Keratinocyte (primary cell): ENCODE measurements at regions not wholly inside any gene's neighbourhood (a gene's known extent, or its start where the extent isn't known, plus 50 kb on each side); places are given as distances from the start of the nearest gene placed in this dataset.

Experiments
- DNase-seq: peaks from one replicate; pipeline ENCODE4 v3.0.0-alpha.2; 2011; ENCODE audit warnings: low read depth, missing footprints, low spot score
- FAIRE-seq: peaks from 2 replicates; lab custom pipeline; 2011; peaks lifted over from hg19 to GRCh38; lab: Jason Lieb, UNC
- H2AFZ ChIP-seq: 2 replicates; pipeline ENCODE4 v1.6.0; 2012; ENCODE audit warnings: low read length, control low read depth, inconsistent platforms; ENCODE audit not compliant: control insufficient read depth
- H3K27ac ChIP-seq: 2 replicates; pipeline ENCODE4 v1.5.1; 2011; ENCODE audit warnings: low read length; ENCODE audit not compliant: control insufficient read depth, insufficient read depth
- H3K27me3 ChIP-seq: 3 replicates; pipeline ENCODE4 v1.6.0; 2011; ENCODE audit warnings: low read length; ENCODE audit not compliant: control insufficient read depth, insufficient read depth; ENCODE audit errors: extremely low read depth
- H3K36me3 ChIP-seq, 2 experiments: 2 replicates in 1 of 2; 3 replicates in 1 of 2; pipeline ENCODE4 v1.5.1; 2011; ENCODE audit warnings: low read length in 2 of 2, mild to moderate bottlenecking in 1 of 2; ENCODE audit not compliant: control insufficient read depth in 2 of 2, insufficient read depth in 2 of 2; ENCODE audit errors: extremely low read depth in 1 of 2
- H3K4me1 ChIP-seq: 3 replicates; pipeline ENCODE4 v1.5.1; 2011; ENCODE audit warnings: low read length; ENCODE audit not compliant: control insufficient read depth, insufficient read depth; ENCODE audit errors: extremely low read depth
- H3K4me2 ChIP-seq: 3 replicates; pipeline ENCODE4 v1.6.0; 2011; ENCODE audit warnings: low read depth, low read length; ENCODE audit not compliant: control insufficient read depth, insufficient read depth; ENCODE audit errors: extremely low read depth
- H3K4me3 ChIP-seq, 3 experiments: fragments of 200-600 bp in 1 of 3; sonication (generic) in 1 of 3; 2 replicates in 2 of 3; 3 replicates in 1 of 3; pipeline ENCODE4 v1.5.1; 2011 to 2016; ENCODE audit warnings: low read length in 3 of 3, mild to moderate bottlenecking in 3 of 3, control low read depth in 2 of 3, inconsistent platforms in 1 of 3, low read depth in 1 of 3, mixed read lengths in 1 of 3, mixed run types in 1 of 3, moderate library complexity in 1 of 3; ENCODE audit not compliant: control insufficient read depth in 2 of 3, insufficient read depth in 2 of 3; ENCODE audit errors: extremely low read depth in 1 of 3
- H3K79me2 ChIP-seq: 2 replicates; pipeline ENCODE4 v1.6.0; 2012; ENCODE audit warnings: low read length; ENCODE audit not compliant: control insufficient read depth, insufficient read depth
- H3K9ac ChIP-seq: 3 replicates; pipeline ENCODE4 v1.6.0; 2011; ENCODE audit warnings: low read length; ENCODE audit not compliant: control insufficient read depth, insufficient read depth; ENCODE audit errors: extremely low read depth
- H3K9me1 ChIP-seq: 3 replicates; pipeline ENCODE4 v1.6.0; 2011; ENCODE audit warnings: low read length; ENCODE audit not compliant: control insufficient read depth, insufficient read depth; ENCODE audit errors: extremely low read depth
- H3K9me3 ChIP-seq: 2 replicates; pipeline ENCODE4 v1.5.1; 2012; ENCODE audit warnings: low read depth, low read length; ENCODE audit not compliant: control insufficient read depth
- H4K20me1 ChIP-seq: 3 replicates; pipeline ENCODE4 v1.6.0; 2011; ENCODE audit warnings: low read length; ENCODE audit not compliant: control insufficient read depth, insufficient read depth; ENCODE audit errors: extremely low read depth
- EZH2 ChIP-seq: IDR thresholded peaks from one replicate; pipeline ENCODE4 v1.6.1; 2012; ENCODE audit warnings: inconsistent platforms, mild to moderate bottlenecking, low read length, moderate library complexity
- dilution Hi-C: fragments of 300-500 bp; cut with MboI; formaldehyde crosslinking; loops from one replicate; pipeline ENCODE4 v1.7.0; 2020; ENCODE audit warnings: low sequenced_read_pairs; ENCODE audit not compliant: extremely low pct_ligation_motif_present
- TF ChIP-seq, protein P1 (sequence below), 3 experiments: IDR thresholded peaks in 1 of 3; conservative IDR thresholded peaks in 1 of 3; optimal IDR thresholded peaks in 1 of 3; 2 replicates in 2 of 3; 3 replicates in 1 of 3; pipeline versions ENCODE3 to v1.5.1; 2011; ENCODE audit warnings: low read length in 3 of 3, mild to moderate bottlenecking in 3 of 3, moderate library complexity in 2 of 3, control low read depth in 1 of 3, inconsistent platforms in 1 of 3; ENCODE audit not compliant: insufficient read depth in 2 of 3; ENCODE audit errors: extremely low read depth in 1 of 3

DNA sequence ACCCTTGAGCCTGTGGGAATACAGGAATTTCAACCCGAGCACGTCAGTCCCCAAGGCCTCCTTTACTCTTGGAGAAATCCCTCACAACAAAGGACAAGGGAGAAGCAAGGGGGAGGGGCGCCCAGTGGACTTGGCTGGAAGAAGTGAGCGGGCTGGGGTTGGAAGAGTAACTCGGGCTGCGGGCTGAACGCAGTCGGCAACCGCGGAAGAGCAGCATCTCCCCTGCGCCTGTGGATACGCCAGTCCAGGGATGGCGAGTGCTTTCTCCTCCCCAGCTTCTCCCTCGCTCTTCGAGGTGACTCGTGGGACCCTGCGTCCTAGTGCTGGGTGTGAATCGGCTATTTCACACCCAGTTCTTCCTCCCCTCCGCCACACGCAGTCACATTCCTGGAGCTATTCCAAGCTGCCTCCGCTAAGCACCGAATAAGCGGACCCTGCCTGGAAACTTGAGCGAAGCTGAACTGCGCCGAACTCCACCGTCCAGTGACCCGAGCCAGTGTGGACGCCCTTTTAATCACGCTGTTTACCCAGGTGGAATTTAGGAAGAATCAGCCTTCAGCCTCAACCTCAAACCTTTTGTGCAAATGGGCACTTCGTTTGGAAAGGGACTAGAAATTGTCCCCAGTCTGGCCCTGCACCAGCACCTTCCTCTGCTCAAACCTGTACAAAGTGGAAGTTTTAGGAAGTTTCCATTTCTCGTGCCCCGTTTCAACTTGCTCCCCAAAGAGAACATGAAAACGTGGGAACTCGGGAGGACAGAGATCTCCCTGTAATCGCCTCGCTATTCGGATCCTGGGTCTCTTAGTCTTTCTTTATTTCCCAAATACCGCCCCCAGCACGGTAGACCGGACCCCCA is 64.3 kb upstream of the WDR17 start:
- Histone ChIP-seq H4K20me1 (no peaks in the 10 kb centered on the region), H3K9ac (no peak overlapping the region), H3K79me2 (no peaks in the 10 kb centered on the region), H3K4me3 (peak overlapping the region; percentile 24 to 73 (median 50)), H3K9me1 (no peaks in the 10 kb centered on the region), H3K36me3 (no peaks in the 10 kb centered on the region), H3K27ac (no peak overlapping the region), H3K9me3 (no peaks in the 10 kb centered on the region), H3K27me3 (peaks cover 23% of the 10 kb centered on the region), H3K4me2 (peak overlapping the region; percentile 96), H2AFZ (peak overlapping the region; percentile 38), H3K4me1 (peaks cover 5% of the 10 kb centered on the region)
- TF ChIP-seq, protein P1, sequence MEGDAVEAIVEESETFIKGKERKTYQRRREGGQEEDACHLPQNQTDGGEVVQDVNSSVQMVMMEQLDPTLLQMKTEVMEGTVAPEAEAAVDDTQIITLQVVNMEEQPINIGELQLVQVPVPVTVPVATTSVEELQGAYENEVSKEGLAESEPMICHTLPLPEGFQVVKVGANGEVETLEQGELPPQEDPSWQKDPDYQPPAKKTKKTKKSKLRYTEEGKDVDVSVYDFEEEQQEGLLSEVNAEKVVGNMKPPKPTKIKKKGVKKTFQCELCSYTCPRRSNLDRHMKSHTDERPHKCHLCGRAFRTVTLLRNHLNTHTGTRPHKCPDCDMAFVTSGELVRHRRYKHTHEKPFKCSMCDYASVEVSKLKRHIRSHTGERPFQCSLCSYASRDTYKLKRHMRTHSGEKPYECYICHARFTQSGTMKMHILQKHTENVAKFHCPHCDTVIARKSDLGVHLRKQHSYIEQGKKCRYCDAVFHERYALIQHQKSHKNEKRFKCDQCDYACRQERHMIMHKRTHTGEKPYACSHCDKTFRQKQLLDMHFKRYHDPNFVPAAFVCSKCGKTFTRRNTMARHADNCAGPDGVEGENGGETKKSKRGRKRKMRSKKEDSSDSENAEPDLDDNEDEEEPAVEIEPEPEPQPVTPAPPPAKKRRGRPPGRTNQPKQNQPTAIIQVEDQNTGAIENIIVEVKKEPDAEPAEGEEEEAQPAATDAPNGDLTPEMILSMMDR (optimal IDR thresholded peaks at IDR 0.05 in 1 of 3, IDR thresholded peaks at IDR 0.05 in 1 of 3, conservative IDR thresholded peaks at IDR 0.05 in 1 of 3; ENCODE audit: extremely low read depth in 1 of 3, insufficient read depth in 2 of 3, low read length in 3 of 3) = no peak
- TF ChIP-seq EZH2 = peak; percentile 77
- DNase-seq = no peak
- dilution Hi-C loops = no loop called here
- no peak for FAIRE-seq

DNA sequence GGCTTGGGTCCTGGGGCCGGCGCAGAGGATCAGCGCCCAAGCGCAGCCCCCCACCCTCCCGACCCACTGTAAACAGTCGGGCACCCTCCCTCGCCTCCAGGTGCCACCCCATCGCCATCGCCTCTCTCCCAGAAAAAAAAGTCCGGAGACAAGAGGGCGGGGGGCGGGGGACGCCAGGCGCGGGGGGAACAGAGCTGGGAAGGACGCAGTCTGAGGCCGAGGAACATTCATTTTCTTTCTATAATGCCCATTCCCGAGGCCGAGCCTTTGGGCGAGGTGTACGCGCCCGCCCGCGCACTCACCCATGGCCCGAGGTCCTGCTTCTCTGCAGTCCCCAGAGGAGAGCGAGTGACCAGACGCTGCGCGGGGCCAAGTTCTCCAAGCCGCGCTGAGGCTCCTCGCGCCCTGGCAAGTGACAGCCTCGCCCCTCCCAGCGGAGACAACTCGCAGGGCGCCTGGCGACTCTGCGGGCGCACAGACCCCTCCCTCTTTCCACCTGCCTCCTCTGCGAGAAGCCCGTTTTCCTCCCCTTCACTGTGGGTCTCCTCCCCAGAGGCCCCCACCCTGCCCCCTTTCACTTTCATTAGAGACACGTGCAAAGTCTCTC is 63.5 kb upstream of the WDR17 start:
- H2AFZ ChIP-seq = peak overlapping the region; percentile 66
- H3K4me2 ChIP-seq = peak overlapping the region; percentile 96
- no peak overlapping the region for H3K27ac ChIP-seq
- no peaks in the 10 kb centered on the region for H4K20me1 ChIP-seq
- H3K36me3 ChIP-seq = no peaks in the 10 kb centered on the region
- DNase-seq (no peak), FAIRE-seq (no peak)
- no peaks in the 10 kb centered on the region for H3K9me1 ChIP-seq
- peak overlapping the region; percentile 24 to 73 (median 50) for H3K4me3 ChIP-seq
- TF ChIP-seq, protein P1 (optimal IDR thresholded peaks at IDR 0.05 in 1 of 3, IDR thresholded peaks at IDR 0.05 in 1 of 3, conservative IDR thresholded peaks at IDR 0.05 in 1 of 3; ENCODE audit: extremely low read depth in 1 of 3, insufficient read depth in 2 of 3, low read length in 3 of 3) = no peak
- TF ChIP-seq EZH2 = no peak
- peaks cover 23% of the 10 kb centered on the region for H3K27me3 ChIP-seq
- peaks cover 5% of the 10 kb centered on the region for H3K4me1 ChIP-seq
- H3K79me2 ChIP-seq = no peaks in the 10 kb centered on the region
- H3K9ac ChIP-seq = no peak overlapping the region
- dilution Hi-C loops = no loop called here
- no peaks in the 10 kb centered on the region for H3K9me3 ChIP-seq
